HCT116 (cell line): ENCODE measurements at regions not wholly inside any gene's neighbourhood (a gene's known extent, or its start where the extent isn't known, plus 50 kb on each side); places are given as distances from the start of the nearest gene placed in this dataset.

Experiments used
- ATAC-seq: fragments of 200-7000 bp; cut with Tn5 transposase; 2 replicates; pipeline ENCODE4 v1.9.1; 2020; ENCODE audit warnings: mild to moderate bottlenecking, moderate library complexity
- BruUV-seq: library from RNA; stranded (reverse); fragments of 400-500 nt; replicated peaks from 2 replicates; lab custom pipeline; 2021; lab: Mats Ljungman, UMichigan
- CTCF ChIA-PET: fragments of 300-600 bp; sonication (Branson Sonifier 250); formaldehyde crosslinking; loops from one replicate; lab custom pipeline; 2021; ENCODE audit warnings: antibody characterized with exemption; lab: Charles Lee
- POLR2A ChIA-PET: fragments of 300-600, 350-600 bp; sonication (Branson Sonifier 250); formaldehyde crosslinking; loops from one replicate; lab custom pipeline; 2021; ENCODE audit warnings: antibody characterized with exemption; lab: Charles Lee
- RAD21 ChIA-PET, 2 experiments: fragments of 300-600 bp; sonication (Branson Sonifier 250); formaldehyde crosslinking; loops; one replicate each; lab custom pipeline; 2023; ENCODE audit warnings: low total read pairs in 2 of 2; ENCODE audit not compliant: uncharacterized antibody in 2 of 2, unreplicated experiment in 2 of 2, low non-redundant PET in 1 of 2; lab: Charles Lee
- DNase-seq: peaks from one replicate; pipeline ENCODE4 v3.0.0-alpha.2; 2010; ENCODE audit warnings: low read depth, low spot score
- H2AFZ ChIP-seq: fragments of 200-600 bp; shearing (Covaris generic), sonication (generic); 2 replicates; pipeline ENCODE4 v1.6.1; 2017; ENCODE audit warnings: low read depth, mixed run types, mixed read lengths, antibody characterized with exemption, low read length; ENCODE audit not compliant: poor library complexity, severe bottlenecking
- H3K27ac ChIP-seq: 2 replicates; pipeline ENCODE4 v1.5.1; 2012; ENCODE audit warnings: low read depth, low read length
- H3K27me3 ChIP-seq: fragments of 200-600 bp; sonication (generic); 2 replicates; pipeline ENCODE4 v1.6.1; 2016; ENCODE audit warnings: mixed run types, low read length, mixed read lengths; ENCODE audit not compliant: insufficient read depth
- H3K36me3 ChIP-seq, 2 experiments: fragments of 200-500 bp in 1 of 2; fragments of 200-600 bp in 1 of 2; sonication (Bioruptor generic) in 1 of 2; sonication (generic) in 1 of 2; 2 replicates each; pipeline versions ENCODE4 v1.5.1 to v1.6.1; 2014 to 2016; ENCODE audit warnings: low read length in 2 of 2, inconsistent platforms in 1 of 2, mixed read lengths in 1 of 2, mixed run types in 1 of 2; ENCODE audit not compliant: insufficient read depth in 2 of 2, control insufficient read depth in 1 of 2
- H3K4me1 ChIP-seq, 2 experiments: fragments of 200-600 bp in 1 of 2; sonication (generic) in 1 of 2; 2 replicates each; pipeline versions ENCODE4 v1.5.1 to v1.6.1; 2012 to 2017; ENCODE audit warnings: low read length in 2 of 2, inconsistent platforms in 1 of 2, mild to moderate bottlenecking in 1 of 2, mixed read lengths in 1 of 2, mixed run types in 1 of 2, moderate library complexity in 1 of 2; ENCODE audit not compliant: insufficient read depth in 2 of 2, control insufficient read depth in 1 of 2
- H3K4me2 ChIP-seq: fragments of 200-600 bp; sonication (generic); 2 replicates; pipeline ENCODE4 v1.6.1; 2017; ENCODE audit warnings: mixed run types, low read length, mixed read lengths
- H3K4me3 ChIP-seq, 2 experiments: fragments of 200-600 bp in 1 of 2; sonication (generic) in 1 of 2; replicated peaks in 1 of 2; 2 replicates each; pipeline ENCODE4 v1.5.1; 2011 to 2016; ENCODE audit warnings: low read length in 2 of 2, control low read depth in 1 of 2, low read depth in 1 of 2, mild to moderate bottlenecking in 1 of 2, mixed read lengths in 1 of 2, mixed run types in 1 of 2
- H3K79me2 ChIP-seq: fragments of 200-600 bp; sonication (generic); 2 replicates; pipeline ENCODE4 v1.6.1; 2017; ENCODE audit warnings: mild to moderate bottlenecking, mixed run types, low read length, moderate library complexity, mixed read lengths; ENCODE audit not compliant: insufficient read depth
- H3K9ac ChIP-seq: fragments of 200-600 bp; sonication (generic); 2 replicates; pipeline ENCODE4 v1.6.1; 2016; ENCODE audit warnings: low read length, mixed read lengths
- H3K9me2 ChIP-seq: fragments of 200-600 bp; sonication (generic), shearing (Covaris generic); 2 replicates; pipeline ENCODE4 v1.6.1; 2017; ENCODE audit warnings: mixed run types, mild to moderate bottlenecking, moderate library complexity; ENCODE audit not compliant: insufficient read depth
- H3K9me3 ChIP-seq, 2 experiments: fragments of 200-500 bp in 1 of 2; fragments of 200-600 bp in 1 of 2; sonication (Bioruptor generic) in 1 of 2; sonication (generic) in 1 of 2; 2 replicates each; pipeline ENCODE4 v1.6.1; 2014 to 2017; ENCODE audit warnings: low read length in 2 of 2, mixed read lengths in 2 of 2, inconsistent platforms in 1 of 2, low read depth in 1 of 2, mild to moderate bottlenecking in 1 of 2, mixed run types in 1 of 2, moderate library complexity in 1 of 2; ENCODE audit not compliant: control insufficient read depth in 1 of 2, insufficient read depth in 1 of 2
- H4K20me1 ChIP-seq: fragments of 200-600 bp; sonication (generic), shearing (Covaris generic); 2 replicates; pipeline ENCODE4 v1.6.1; 2017; ENCODE audit warnings: mixed run types, mild to moderate bottlenecking, moderate library complexity; ENCODE audit not compliant: insufficient read depth
- ATF3 ChIP-seq: IDR thresholded peaks from 2 replicates; pipeline ENCODE4 v1.6.1; 2012
- CBX3 ChIP-seq: IDR thresholded peaks from 2 replicates; pipeline ENCODE4 v1.6.1; 2012; ENCODE audit warnings: low read depth
- CEBPB ChIP-seq: IDR thresholded peaks from 2 replicates; pipeline ENCODE4 v1.6.1; 2012; ENCODE audit warnings: low read depth
- EGR1 ChIP-seq: IDR thresholded peaks from 2 replicates; pipeline ENCODE4 v1.6.1; 2012; ENCODE audit warnings: low read depth
- EZH2 ChIP-seq: fragments of 200-600 bp; sonication (generic); IDR thresholded peaks from 2 replicates; pipeline ENCODE4 v1.6.1; 2017; ENCODE audit warnings: antibody characterized with exemption, mixed run types
- EZH2phosphoT487 ChIP-seq: fragments of 200-600 bp; IDR thresholded peaks from 2 replicates; pipeline ENCODE4 v1.6.1; 2018; ENCODE audit warnings: antibody characterized with exemption, borderline replicate concordance
- FOSL1 ChIP-seq: IDR thresholded peaks from 2 replicates; pipeline ENCODE4 v1.6.1; 2012; ENCODE audit warnings: low read depth
- JUND ChIP-seq: IDR thresholded peaks from 2 replicates; pipeline ENCODE4 v1.6.1; 2012
- POLR2A ChIP-seq: IDR thresholded peaks from 2 replicates; pipeline ENCODE4 v1.7.0; 2011; ENCODE audit warnings: borderline replicate concordance; ENCODE audit not compliant: insufficient read depth, insufficient read length; ENCODE audit errors: extremely low read depth
- POLR2AphosphoS5 ChIP-seq: IDR thresholded peaks from 2 replicates; pipeline ENCODE4 v1.6.1; 2011; ENCODE audit warnings: mild to moderate bottlenecking, low read depth, low read length, moderate library complexity
- SP1 ChIP-seq: IDR thresholded peaks from 2 replicates; pipeline ENCODE4 v1.6.1; 2012; ENCODE audit warnings: low read depth
- TCF7L2 ChIP-seq: IDR thresholded peaks from 2 replicates; pipeline ENCODE4 v1.7.0; 2011; ENCODE audit warnings: borderline replicate concordance, inconsistent platforms; ENCODE audit not compliant: insufficient read depth, insufficient read length; ENCODE audit errors: extremely low read depth
- ZBTB33 ChIP-seq: IDR thresholded peaks from 2 replicates; pipeline ENCODE4 v1.6.1; 2011; ENCODE audit warnings: mild to moderate bottlenecking, low read length, moderate library complexity; ENCODE audit not compliant: insufficient replicate concordance; ENCODE audit errors: extremely low read depth
- ZFX ChIP-seq: fragments of 450-650 bp; IDR thresholded peaks from 2 replicates; pipeline ENCODE4 v1.6.1; 2017
- ZNF274 ChIP-seq: fragments of 200-500 bp; sonication (Bioruptor generic); IDR thresholded peaks from 2 replicates; pipeline ENCODE4 v1.6.1; 2014; ENCODE audit warnings: mild to moderate bottlenecking, low read depth, low read length, inconsistent platforms
- intact Hi-C: fragments of 100-400 bp; cut with micrococcal nuclease; formaldehyde crosslinking; loops from 2 replicates; pipeline ENCODE4 v1.10.0; 2022

- TF ChIP-seq ZBTB33 (no peak), SP1 (no peak)
These were observed 81.1 kb upstream of the SPRY4 start (continued) for GRCh38 chr5:142405814-142406395.

GRCh38 chr5:142405023-142405422 is 80.2 kb upstream of the SPRY4 start:
- RAD21 ChIA-PET = no interaction called here
- DNase-seq (no peak), ATAC-seq (no peak)
- H3K9me2 ChIP-seq = no peaks in the 10 kb centered on the region
- peaks cover 19 to 21% of the 10 kb centered on the region in 2 experiments for H3K4me1 ChIP-seq
- H3K79me2 ChIP-seq = no peaks in the 10 kb centered on the region
- TF ChIP-seq ZFX (no peak), CBX3 (no peak), POLR2AphosphoS5 (no peak), JUND (no peak), POLR2A (no peak), EGR1 (no peak), EZH2 (no peak), ZBTB33 (no peak), ATF3 (no peak), CEBPB (no peak), TCF7L2 (no peak), ZNF274 (no peak), FOSL1 (no peak), EZH2phosphoT487 (no peak)
- H3K4me2 ChIP-seq = no peak overlapping the region
- POLR2A ChIA-PET = interaction anchor here (1.5 kb wide), 1 partner anchor 41 kb away, joined by 4 read pairs; no protein-coding TSS in a partner anchor
- BruUV-seq = no TSS peak
- CTCF ChIA-PET = no interaction called here
- no peaks in the 10 kb centered on the region for H3K9me3 ChIP-seq
- no peak overlapping the region for H3K27ac ChIP-seq
- H3K36me3 ChIP-seq = no peaks in the 10 kb centered on the region
- no peak overlapping the region for H2AFZ ChIP-seq
- intact Hi-C loops = no loop called here
- H4K20me1 ChIP-seq = no peaks in the 10 kb centered on the region
- H3K27me3 ChIP-seq = no peaks in the 10 kb centered on the region
- no peak overlapping the region for H3K4me3 ChIP-seq
- H3K9ac ChIP-seq = no peak overlapping the region
